ENCODE measurements at regions not wholly inside any gene's neighbourhood (a gene's known extent, or its start where the extent isn't known, plus 50 kb on each side); places are given as distances from the start of the nearest gene placed in this dataset.

DNA sequence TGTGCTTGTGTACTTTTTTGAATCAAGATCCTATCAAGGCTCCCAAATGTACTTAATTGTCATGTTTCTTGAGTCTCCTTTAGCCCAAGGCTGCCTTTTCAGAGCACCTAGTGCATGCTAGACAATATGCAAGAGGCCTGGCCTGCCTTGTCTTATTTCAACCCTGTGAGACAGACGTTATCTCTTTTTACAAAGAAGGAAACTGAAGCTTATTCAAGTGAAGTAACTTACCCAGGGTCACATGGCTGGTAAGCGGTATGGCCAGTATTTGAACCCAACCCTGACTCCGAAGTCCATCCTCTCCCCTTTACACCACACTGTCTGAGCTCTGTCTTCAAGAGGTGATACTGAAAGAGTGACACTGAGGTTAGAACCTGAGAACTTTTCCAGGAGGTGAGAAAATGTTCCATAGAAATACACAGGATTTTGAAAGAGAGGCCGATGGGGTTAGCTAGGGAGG, 505.1 kb downstream of the FOXO1 start:
- no peak overlapping the region for H3K27ac ChIP-seq
- DNase-seq (ENCODE audit: low spot score) = no peak
- CTCF ChIA-PET = interaction anchor here (0.6 to 0.7 kb wide), 2 partner anchors 206 to 486 kb away, joined by 3 to 4 read pairs; no protein-coding TSS in a partner anchor
- POLR2A ChIA-PET (ENCODE audit: low non-redundant PET) = no interaction called here
- TF ChIP-seq CTCF (conservative IDR thresholded peaks at IDR 0.05; ENCODE audit: low read depth) = no peak

DNA sequence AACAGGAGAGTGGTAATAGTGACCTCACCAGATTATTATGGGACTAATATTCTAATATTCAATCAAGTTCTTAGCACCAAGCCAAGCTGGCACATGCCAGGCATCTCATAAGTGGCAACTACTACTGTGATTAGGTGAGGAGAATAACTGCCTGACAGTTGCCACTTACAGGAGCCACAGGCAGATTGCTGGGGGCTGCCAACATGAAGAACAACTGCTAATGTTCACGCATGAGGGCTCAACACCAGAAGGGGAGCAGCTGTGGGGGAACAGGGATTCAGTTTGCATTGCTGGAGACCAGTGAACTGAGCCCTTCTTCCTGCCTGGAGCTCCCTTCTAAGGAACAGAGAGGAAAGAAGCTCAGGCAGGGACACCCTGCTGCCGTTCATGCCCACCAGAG, 504.5 kb downstream of the FOXO1 start:
- H3K27ac ChIP-seq = no peak overlapping the region
- POLR2A ChIA-PET (ENCODE audit: low non-redundant PET) = no interaction called here

GRCh38 chr13:40163066-40164000, 503.1 kb downstream of the FOXO1 start:
- H3K27ac ChIP-seq = no peak overlapping the region; the same call in 1 of the 2 replicates
- POLR2A ChIA-PET (ENCODE audit: low non-redundant PET) = no interaction called here
- CTCF ChIA-PET = no interaction called here

More for the DNA sequence above, 504.5 kb downstream of the FOXO1 start:
- no peak for TF ChIP-seq CTCF (conservative IDR thresholded peaks at IDR 0.05; ENCODE audit: low read depth)
- CTCF ChIA-PET = no interaction called here
- no peak for DNase-seq (ENCODE audit: low spot score)

DNA sequence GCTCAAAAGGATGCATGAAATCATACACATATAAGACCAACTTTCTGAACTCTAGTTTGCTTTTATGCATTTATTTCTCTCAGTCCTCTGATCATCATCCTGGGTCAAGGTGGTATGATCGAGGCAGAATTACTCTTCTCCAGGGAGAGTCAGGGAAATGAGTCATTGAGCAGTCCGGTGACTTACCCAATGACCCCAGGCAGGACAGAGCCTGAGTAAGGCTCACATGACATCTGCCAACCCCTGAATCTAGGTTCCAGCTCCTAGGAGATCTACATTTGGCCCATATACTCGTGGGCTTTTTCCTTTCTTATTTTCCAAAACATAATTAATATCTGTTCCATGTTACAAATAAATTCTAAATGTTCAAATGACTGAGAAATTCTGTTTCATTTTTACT, 502.3 kb downstream of the FOXO1 start:
- H3K27ac ChIP-seq = no peak overlapping the region; the same call in 1 of the 2 replicates
- ChIA-PET POLR2A (ENCODE audit: low non-redundant PET) (no interaction called here), CTCF (no interaction called here)
- TF ChIP-seq CTCF (conservative IDR thresholded peaks at IDR 0.05; ENCODE audit: low read depth) = no peak
- peak; percentile 23 for DNase-seq (ENCODE audit: low spot score)

More at GRCh38 chr13:40163066-40164000, 503.1 kb downstream of the FOXO1 start:
- no peak for TF ChIP-seq CTCF (conservative IDR thresholded peaks at IDR 0.05; ENCODE audit: low read depth)
- no peak for DNase-seq (ENCODE audit: low spot score)

- no peak for DNase-seq (ENCODE audit: low spot score)
- TF ChIP-seq CTCF (conservative IDR thresholded peaks at IDR 0.05; ENCODE audit: low read depth) = no peak
- CTCF ChIA-PET = interaction anchor here (0.7 kb wide), 1 partner anchor 224 kb away, joined by 4 read pairs; no protein-coding TSS in a partner anchor
- POLR2A ChIA-PET (ENCODE audit: low non-redundant PET) = no interaction called here
- H3K27ac ChIP-seq = no peak overlapping the region
Observed at GRCh38 chr13:40165316-40165932, 501.0 kb downstream of the FOXO1 start.

GRCh38 chr13:40167327-40167726, 499.1 kb downstream of the FOXO1 start:
- H3K27ac ChIP-seq = no peak overlapping the region
- CTCF ChIA-PET = no interaction called here
- no peak for DNase-seq (ENCODE audit: low spot score)
- POLR2A ChIA-PET (ENCODE audit: low non-redundant PET) = no interaction called here
- no peak for TF ChIP-seq CTCF (conservative IDR thresholded peaks at IDR 0.05; ENCODE audit: low read depth)

Measured in RWPE1 (cell line).